ENCODE measurements at regions not wholly inside any gene's neighbourhood (a gene's known extent, or its start where the extent isn't known, plus 50 kb on each side); places are given as distances from the start of the nearest gene placed in this dataset.

- TF ChIP-seq CTCF (IDR thresholded peaks at IDR 0.05) (no peak), POLR2A (IDR thresholded peaks at IDR 0.05) (no peak), EP300 (IDR thresholded peaks at IDR 0.05) (no peak)
Measured at GRCh38 chr4:37023996-37024395, 220.5 kb upstream of the NWD2 start.
